HG02938 (cell line): ENCODE measurements at regions not wholly inside any gene's neighbourhood (a gene's known extent, or its start where the extent isn't known, plus 50 kb on each side); places are given as distances from the start of the nearest gene placed in this dataset.

Experiments
- ATAC-seq: cut with Tn5 transposase; IDR thresholded peaks from one replicate; pipeline ENCODE4 v1.9.1; 2021; ENCODE audit warnings: mild to moderate bottlenecking, moderate library complexity; ENCODE audit not compliant: unreplicated experiment

GRCh38 chr11:86122773-86123172 is 53.9 kb upstream of the PICALM start:
- no peak for ATAC-seq

- ATAC-seq = peak; percentile 23
These were observed 51.9 kb upstream of the PICALM start for GRCh38 chr11:86120807-86121206.

GRCh38 chr11:86119906-86120305 is 51.0 kb upstream of the PICALM start:
- ATAC-seq = no peak

- ATAC-seq = no peak
These were observed 50.2 kb upstream of the PICALM start for GRCh38 chr11:86119077-86119476.
